ENCODE measurements at regions not wholly inside any gene's neighbourhood (a gene's known extent, or its start where the extent isn't known, plus 50 kb on each side); places are given as distances from the start of the nearest gene placed in this dataset.

- H3K4me3 Mint-ChIP-seq (ENCODE audit: unreplicated experiment): no peak overlapping the region
- H3K4me1 Mint-ChIP-seq (ENCODE audit: low read depth): no peaks in the 10 kb centered on the region
- DNase-seq (ENCODE audit: low spot score): no peak
- no peak overlapping the region for H3K27ac Mint-ChIP-seq (ENCODE audit: unreplicated experiment)
- H3K9me3 Mint-ChIP-seq (ENCODE audit: low read depth): peaks cover 48% of the 10 kb centered on the region
- H3K27me3 Mint-ChIP-seq (ENCODE audit: low read depth): no peaks in the 10 kb centered on the region
- no peak for TF ChIP-seq CTCF (IDR thresholded peaks at IDR 0.05)
- no peaks in the 10 kb centered on the region for H3K36me3 Mint-ChIP-seq (ENCODE audit: low read depth)
Measured at GRCh38 chr21:24969068-24969467, 638.2 kb downstream of the MRPL39 start.

GRCh38 chr21:24955275-24955961 lies 651.9 kb downstream of the MRPL39 start:
- no peak overlapping the region for H3K27ac Mint-ChIP-seq (ENCODE audit: unreplicated experiment)
- H3K27me3 Mint-ChIP-seq (ENCODE audit: low read depth): no peaks in the 10 kb centered on the region
- H3K4me1 Mint-ChIP-seq (ENCODE audit: low read depth): no peaks in the 10 kb centered on the region
- no peak for DNase-seq (ENCODE audit: low spot score)
- H3K9me3 Mint-ChIP-seq (ENCODE audit: low read depth): peaks cover 40% of the 10 kb centered on the region
- TF ChIP-seq CTCF (IDR thresholded peaks at IDR 0.05): no peak
- no peaks in the 10 kb centered on the region for H3K36me3 Mint-ChIP-seq (ENCODE audit: low read depth)
- H3K4me3 Mint-ChIP-seq (ENCODE audit: unreplicated experiment): no peak overlapping the region

GRCh38 chr21:24948186-24948585 lies 659.1 kb downstream of the MRPL39 start:
- Mint-ChIP-seq H3K27me3 (ENCODE audit: low read depth) (no peaks in the 10 kb centered on the region), H3K9me3 (ENCODE audit: low read depth) (peaks cover 34% of the 10 kb centered on the region), H3K27ac (ENCODE audit: unreplicated experiment) (no peak overlapping the region), H3K4me3 (ENCODE audit: unreplicated experiment) (no peak overlapping the region), H3K36me3 (ENCODE audit: low read depth) (no peaks in the 10 kb centered on the region), H3K4me1 (ENCODE audit: low read depth) (no peaks in the 10 kb centered on the region)
- TF ChIP-seq CTCF (IDR thresholded peaks at IDR 0.05): no peak
- no peak for DNase-seq (ENCODE audit: low spot score)

GRCh38 chr21:24945910-24946309 lies 661.4 kb downstream of the MRPL39 start:
- Mint-ChIP-seq H3K27me3 (ENCODE audit: low read depth) (no peaks in the 10 kb centered on the region), H3K36me3 (ENCODE audit: low read depth) (no peaks in the 10 kb centered on the region), H3K27ac (ENCODE audit: unreplicated experiment) (no peak overlapping the region), H3K4me1 (ENCODE audit: low read depth) (no peaks in the 10 kb centered on the region), H3K4me3 (ENCODE audit: unreplicated experiment) (no peak overlapping the region), H3K9me3 (ENCODE audit: low read depth) (peaks cover 21% of the 10 kb centered on the region)
- no peak for DNase-seq (ENCODE audit: low spot score)
- no peak for TF ChIP-seq CTCF (IDR thresholded peaks at IDR 0.05)

GRCh38 chr21:24941316-24942185 lies 665.7 kb downstream of the MRPL39 start:
- Mint-ChIP-seq H3K4me3 (ENCODE audit: unreplicated experiment) (no peak overlapping the region), H3K27ac (ENCODE audit: unreplicated experiment) (no peak overlapping the region), H3K4me1 (ENCODE audit: low read depth) (no peaks in the 10 kb centered on the region), H3K9me3 (ENCODE audit: low read depth) (peaks cover 25% of the 10 kb centered on the region), H3K27me3 (ENCODE audit: low read depth) (no peaks in the 10 kb centered on the region), H3K36me3 (ENCODE audit: low read depth) (no peaks in the 10 kb centered on the region)
- no peak for DNase-seq (ENCODE audit: low spot score)
- no peak for TF ChIP-seq CTCF (IDR thresholded peaks at IDR 0.05)

All from chondrocyte (in vitro differentiated cells).